OCI-LY7 (cell line): ENCODE measurements at regions not wholly inside any gene's neighbourhood (a gene's known extent, or its start where the extent isn't known, plus 50 kb on each side); places are given as distances from the start of the nearest gene placed in this dataset.

Experiments used
- BruUV-seq: library from RNA; stranded (reverse); fragments of 400-500 nt; replicated peaks from 2 replicates; lab custom pipeline; 2021; lab: Mats Ljungman, UMichigan
- CTCF ChIA-PET: fragments of 300-600 bp; sonication (Branson Sonifier 250); formaldehyde crosslinking; loops from one replicate; lab custom pipeline; 2022; ENCODE audit warnings: antibody characterized with exemption; ENCODE audit not compliant: unreplicated experiment; lab: Charles Lee
- POLR2A ChIA-PET: fragments of 300-600 bp; sonication (Branson Sonifier 250); formaldehyde crosslinking; loops from one replicate; lab custom pipeline; 2022; ENCODE audit warnings: antibody characterized with exemption; lab: Charles Lee
- DNase-seq: peaks from one replicate; pipeline ENCODE4 v3.0.0-alpha.2; 2015; ENCODE audit warnings: low spot score
- H2AFZ ChIP-seq: fragments of 200-600 bp; sonication (generic), shearing (Covaris generic); 2 replicates; pipeline ENCODE4 v1.6.1; 2014; ENCODE audit warnings: mild to moderate bottlenecking, antibody characterized with exemption, low read length, moderate library complexity
- H3K27ac ChIP-seq: fragments of 200-600 bp; sonication (generic); 2 replicates; pipeline ENCODE4 v1.5.1; 2014; ENCODE audit warnings: mixed run types, low read depth, mild to moderate bottlenecking, moderate library complexity, low read length, inconsistent platforms; ENCODE audit not compliant: poor library complexity, severe bottlenecking
- H3K36me3 ChIP-seq: fragments of 200-600 bp; sonication (generic); 2 replicates; pipeline ENCODE4 v1.6.1; 2014; ENCODE audit warnings: mild to moderate bottlenecking, antibody characterized with exemption, low read length, moderate library complexity, mixed read lengths; ENCODE audit not compliant: insufficient read depth
- H3K4me1 ChIP-seq: fragments of 200-600 bp; sonication (generic); 2 replicates; pipeline ENCODE4 v1.5.1; 2014; ENCODE audit warnings: mild to moderate bottlenecking, low read length; ENCODE audit not compliant: insufficient read depth, poor library complexity, severe bottlenecking
- H3K4me2 ChIP-seq: fragments of 200-600 bp; sonication (generic); 2 replicates; pipeline ENCODE4 v1.6.1; 2014; ENCODE audit warnings: mild to moderate bottlenecking, low read length
- H3K4me3 ChIP-seq: fragments of 200-600 bp; sonication (generic); 2 replicates; pipeline ENCODE4 v1.5.1; 2014; ENCODE audit warnings: mild to moderate bottlenecking, low read depth, low read length; ENCODE audit not compliant: poor library complexity, severe bottlenecking
- H3K79me2 ChIP-seq: fragments of 200-600 bp; sonication (generic); 2 replicates; pipeline ENCODE4 v1.6.1; 2016; ENCODE audit warnings: low read depth, mild to moderate bottlenecking, low read length, moderate library complexity, mixed read lengths; ENCODE audit not compliant: insufficient read depth
- H3K9me2 ChIP-seq: fragments of 200-600 bp; sonication (generic); 2 replicates; pipeline ENCODE4 v1.6.1; 2016; ENCODE audit warnings: mild to moderate bottlenecking, low read length, mixed read lengths; ENCODE audit not compliant: insufficient read depth
- H3K9me3 ChIP-seq: fragments of 200-600 bp; sonication (generic); 2 replicates; pipeline ENCODE4 v1.6.1; 2014; ENCODE audit warnings: mild to moderate bottlenecking, mixed run types, low read length, mixed read lengths
- H4K20me1 ChIP-seq: fragments of 200-600 bp; sonication (generic); 2 replicates; pipeline ENCODE4 v1.6.1; 2014; ENCODE audit warnings: mild to moderate bottlenecking, antibody characterized with exemption, low read length, moderate library complexity, mixed read lengths; ENCODE audit not compliant: insufficient read depth
- CTCF ChIP-seq: fragments of 200-600 bp; sonication (generic); conservative IDR thresholded peaks from 2 replicates; pipeline ENCODE4 v1.5.1; 2014; ENCODE audit warnings: mild to moderate bottlenecking, antibody characterized with exemption, low read length, moderate library complexity, mixed read lengths
- EZH2phosphoT487 ChIP-seq: fragments of 200-600 bp; sonication (generic); IDR thresholded peaks from 2 replicates; pipeline ENCODE4 v1.6.1; 2018; ENCODE audit warnings: low read depth, borderline replicate concordance, mild to moderate bottlenecking, mixed run types, antibody characterized with exemption, low read length, moderate library complexity, mixed read lengths
- intact Hi-C: fragments of 100-400 bp; cut with micrococcal nuclease; formaldehyde crosslinking; loops from one replicate; pipeline ENCODE4 v1.10.0; 2022; ENCODE audit not compliant: unreplicated experiment

GRCh38 chr3:33991673-33992072 is 193.2 kb downstream of the PDCD6IP start:
- H3K4me3 ChIP-seq: no peak overlapping the region
- H3K9me3 ChIP-seq: peaks cover 23% of the 10 kb centered on the region; the same call in 1 of the 2 replicates
- TF ChIP-seq CTCF: no peak
- TF ChIP-seq EZH2phosphoT487: no peak
- H3K9me2 ChIP-seq: no peaks in the 10 kb centered on the region
- intact Hi-C loops: no loop called here
- H3K27ac ChIP-seq: no peak overlapping the region
- H3K4me2 ChIP-seq: no peak overlapping the region
- H2AFZ ChIP-seq: no peak overlapping the region
- H4K20me1 ChIP-seq: no peaks in the 10 kb centered on the region
- CTCF ChIA-PET: no interaction called here
- POLR2A ChIA-PET: no interaction called here
- no TSS peak for BruUV-seq
- H3K36me3 ChIP-seq: no peaks in the 10 kb centered on the region
- H3K79me2 ChIP-seq: no peaks in the 10 kb centered on the region
- no peak for DNase-seq
- no peaks in the 10 kb centered on the region for H3K4me1 ChIP-seq

GRCh38 chr3:33993631-33994030 is 195.2 kb downstream of the PDCD6IP start:
- no peaks in the 10 kb centered on the region for H3K9me2 ChIP-seq
- TF ChIP-seq CTCF: no peak
- no peak for TF ChIP-seq EZH2phosphoT487
- POLR2A ChIA-PET: no interaction called here
- H3K4me1 ChIP-seq: no peaks in the 10 kb centered on the region
- no peak for DNase-seq
- BruUV-seq: no TSS peak
- no peak overlapping the region for H3K4me3 ChIP-seq
- intact Hi-C loops: no loop called here
- H3K79me2 ChIP-seq: no peaks in the 10 kb centered on the region
- no peak overlapping the region for H2AFZ ChIP-seq
- no peaks in the 10 kb centered on the region for H4K20me1 ChIP-seq
- H3K27ac ChIP-seq: no peak overlapping the region
- no peaks in the 10 kb centered on the region for H3K36me3 ChIP-seq
- H3K9me3 ChIP-seq: peaks cover 23% of the 10 kb centered on the region; the same call in 1 of the 2 replicates
- no peak overlapping the region for H3K4me2 ChIP-seq
- CTCF ChIA-PET: no interaction called here

GRCh38 chr3:33994568-33994967 is 196.1 kb downstream of the PDCD6IP start:
- Histone ChIP-seq H3K4me3 (no peak overlapping the region), H3K79me2 (no peaks in the 10 kb centered on the region), H2AFZ (no peak overlapping the region), H3K9me2 (no peaks in the 10 kb centered on the region), H3K4me2 (no peak overlapping the region), H3K4me1 (no peaks in the 10 kb centered on the region), H3K9me3 (peaks cover 23% of the 10 kb centered on the region; the same call in 1 of the 2 replicates), H3K36me3 (no peaks in the 10 kb centered on the region), H4K20me1 (no peaks in the 10 kb centered on the region), H3K27ac (no peak overlapping the region)
- POLR2A ChIA-PET: no interaction called here
- DNase-seq: no peak
- TF ChIP-seq EZH2phosphoT487 (no peak), CTCF (no peak)
- CTCF ChIA-PET: no interaction called here
- BruUV-seq: no TSS peak
- intact Hi-C loops: no loop called here
